Peyer's patch (tissue), 4 donors: ENCODE measurements at regions not wholly inside any gene's neighbourhood (a gene's known extent, or its start where the extent isn't known, plus 50 kb on each side); places are given as distances from the start of the nearest gene placed in this dataset.
"Not testable (repeated sequence)": the region's sequence is repeated elsewhere in the genome, so short reads cannot be mapped to it uniquely, and the experiment has no call there.

Experiments
- CTCF ChIP-seq, 6 experiments: fragments of 450-650 bp in 4 of 6; fragments of 200-600 bp in 2 of 6; sonication (generic) in 1 of 6; IDR thresholded peaks; one replicate each; pipeline ENCODE4 v1.5.1; 2017 to 2019; ENCODE audit warnings: antibody characterized with exemption in 6 of 6, mild to moderate bottlenecking in 3 of 6, moderate library complexity in 1 of 6
- POLR2A ChIP-seq, 2 donors: fragments of 450-650 bp; IDR thresholded peaks; one replicate each; pipeline ENCODE4 v1.5.1; 2017; ENCODE audit warnings: antibody characterized with exemption in 2 of 2, mild to moderate bottlenecking in 2 of 2, moderate library complexity in 2 of 2

DNA sequence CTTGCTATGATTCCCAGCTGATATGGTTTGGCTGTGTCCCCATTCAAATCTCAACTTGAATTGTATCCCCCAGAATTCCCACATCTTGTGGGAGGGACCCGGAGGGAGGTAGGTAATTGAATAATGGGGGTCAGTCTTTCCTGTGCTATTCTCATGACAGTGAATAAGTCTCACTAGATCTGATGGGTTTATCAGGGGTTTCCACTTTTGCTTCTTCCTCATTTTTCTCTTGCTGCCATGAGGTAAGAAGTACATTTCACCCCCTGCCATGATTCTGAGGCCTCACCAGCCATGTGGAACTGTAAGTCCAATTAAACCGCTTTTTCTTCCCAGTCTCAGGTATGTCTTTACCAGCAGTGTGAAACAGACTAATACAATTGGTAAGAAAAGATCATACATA lies 164.7 kb upstream of the NREP start:
- TF ChIP-seq CTCF, POLR2A (IDR thresholded peaks at IDR 0.05): not testable (repeated sequence)
